ENCODE measurements at regions not wholly inside any gene's neighbourhood (a gene's known extent, or its start where the extent isn't known, plus 50 kb on each side); places are given as distances from the start of the nearest gene placed in this dataset.

DNA sequence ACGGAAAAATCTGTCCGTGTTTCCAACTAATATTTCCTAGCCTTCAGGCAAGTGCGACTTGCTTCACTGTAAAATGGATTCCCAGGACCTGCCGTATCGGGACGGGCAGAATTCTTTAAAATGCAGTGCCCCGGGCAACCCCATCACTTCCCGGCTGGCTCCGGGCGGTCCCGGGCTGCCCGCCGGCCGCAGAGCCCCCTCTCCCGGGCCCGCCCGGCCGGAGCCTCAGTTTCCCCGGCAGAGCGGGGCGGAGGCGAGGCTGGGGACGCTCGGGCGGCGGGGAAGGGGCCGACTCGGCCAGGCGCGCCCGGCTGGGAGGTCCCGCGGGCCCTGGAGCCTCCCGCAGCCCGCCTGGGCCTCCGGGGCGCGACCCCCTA, 84.2 kb upstream of the WNT7B start:
- Histone ChIP-seq H3K4me3 (ENCODE audit: low read length) (no peak overlapping the region), H3K9me3 (replicated peaks; ENCODE audit: control insufficient read depth, low read depth, low read length) (no peaks in the 10 kb centered on the region), H3K36me3 (ENCODE audit: control insufficient read depth, insufficient read depth, low read length) (peaks cover 11% of the 10 kb centered on the region), H3K27ac (ENCODE audit: low read length) (no peak overlapping the region), H3K27me3 (ENCODE audit: control insufficient read depth, insufficient read depth, low read length) (peaks cover 9% of the 10 kb centered on the region), H3K4me1 (ENCODE audit: control insufficient read depth, insufficient read depth, low read length) (peaks cover 16% of the 10 kb centered on the region)
- WGBS (ENCODE audit: insufficient coverage) = 57% methylated on average over 27 of the region's 38 CpGs
- DNase-seq = no peak

DNA sequence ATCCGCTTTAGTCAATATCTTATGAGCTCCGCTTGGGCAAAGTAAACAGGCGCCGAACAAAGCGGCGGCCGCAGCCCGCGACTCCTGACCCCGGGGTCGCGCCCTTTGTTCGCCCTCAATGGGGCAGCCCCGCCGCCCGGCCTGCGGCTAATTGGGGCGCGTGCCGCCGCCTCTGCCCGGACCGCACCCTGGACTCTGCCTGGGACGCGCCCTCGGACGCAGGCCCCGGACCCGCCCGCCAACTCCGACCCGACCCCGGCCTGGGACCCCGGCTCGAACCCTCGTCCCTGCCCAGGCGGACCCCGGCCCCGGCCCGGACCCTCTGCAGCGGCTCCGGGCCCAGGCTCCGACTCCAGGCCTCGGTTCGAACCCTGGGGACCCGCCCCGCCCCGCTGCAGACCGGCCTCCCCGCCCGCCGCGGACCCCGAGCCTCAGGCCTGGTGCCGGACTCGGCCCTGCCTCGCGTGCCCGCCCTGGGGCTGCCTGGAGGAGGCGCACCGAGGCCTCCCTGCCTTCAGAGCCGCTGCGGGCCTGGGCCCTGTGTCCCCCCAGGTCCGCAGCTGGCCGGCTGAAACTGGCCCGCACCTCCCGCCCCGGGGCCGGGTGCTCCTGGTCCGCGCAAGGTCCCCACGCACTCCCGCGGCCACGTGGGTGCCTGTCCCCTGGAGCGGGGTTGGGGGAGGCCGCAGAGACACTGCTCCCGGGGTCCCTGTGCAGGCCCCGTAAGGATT, 84.7 kb upstream of the WNT7B start:
- no peak overlapping the region for H3K4me3 ChIP-seq (ENCODE audit: low read length)
- peaks cover 11% of the 10 kb centered on the region for H3K36me3 ChIP-seq (ENCODE audit: control insufficient read depth, insufficient read depth, low read length)
- H3K9me3 ChIP-seq (replicated peaks; ENCODE audit: control insufficient read depth, low read depth, low read length) = no peaks in the 10 kb centered on the region
- peaks cover 9% of the 10 kb centered on the region for H3K27me3 ChIP-seq (ENCODE audit: control insufficient read depth, insufficient read depth, low read length)
- DNase-seq = no peak
- H3K27ac ChIP-seq (ENCODE audit: low read length) = no peak overlapping the region
- WGBS (ENCODE audit: insufficient coverage) = 63% methylated on average over 79 of the region's 79 CpGs
- peaks cover 14% of the 10 kb centered on the region for H3K4me1 ChIP-seq (ENCODE audit: control insufficient read depth, insufficient read depth, low read length)

DNA sequence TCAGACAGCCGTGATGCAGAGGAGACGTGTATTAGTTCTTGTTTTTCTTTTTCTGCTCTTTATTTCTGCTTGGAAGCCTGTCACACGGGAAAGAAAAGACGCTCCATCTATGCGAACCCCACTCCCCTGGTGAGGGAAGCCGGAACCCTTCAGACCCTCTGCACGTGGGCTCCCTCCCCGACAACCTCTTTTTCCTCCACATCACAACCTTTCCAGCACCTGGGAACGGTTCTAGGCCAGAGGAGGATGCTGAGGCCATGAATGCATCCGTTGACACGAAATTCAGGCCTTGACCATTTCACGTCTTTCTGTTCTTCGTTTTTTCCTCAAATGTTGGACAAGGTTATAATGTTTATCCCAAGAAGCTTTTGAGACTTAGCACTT, 85.3 kb upstream of the WNT7B start:
- peaks cover 19% of the 10 kb centered on the region for H3K4me1 ChIP-seq (ENCODE audit: control insufficient read depth, insufficient read depth, low read length)
- no peaks in the 10 kb centered on the region for H3K9me3 ChIP-seq (replicated peaks; ENCODE audit: control insufficient read depth, low read depth, low read length)
- H3K36me3 ChIP-seq (ENCODE audit: control insufficient read depth, insufficient read depth, low read length) = peaks cover 11% of the 10 kb centered on the region
- no peak overlapping the region for H3K4me3 ChIP-seq (ENCODE audit: low read length)
- H3K27ac ChIP-seq (ENCODE audit: low read length) = no peak overlapping the region
- peaks cover 9% of the 10 kb centered on the region for H3K27me3 ChIP-seq (ENCODE audit: control insufficient read depth, insufficient read depth, low read length)
- 92% methylated on average over 12 of the region's 13 CpGs for WGBS (ENCODE audit: insufficient coverage)
- DNase-seq = no peak

DNA sequence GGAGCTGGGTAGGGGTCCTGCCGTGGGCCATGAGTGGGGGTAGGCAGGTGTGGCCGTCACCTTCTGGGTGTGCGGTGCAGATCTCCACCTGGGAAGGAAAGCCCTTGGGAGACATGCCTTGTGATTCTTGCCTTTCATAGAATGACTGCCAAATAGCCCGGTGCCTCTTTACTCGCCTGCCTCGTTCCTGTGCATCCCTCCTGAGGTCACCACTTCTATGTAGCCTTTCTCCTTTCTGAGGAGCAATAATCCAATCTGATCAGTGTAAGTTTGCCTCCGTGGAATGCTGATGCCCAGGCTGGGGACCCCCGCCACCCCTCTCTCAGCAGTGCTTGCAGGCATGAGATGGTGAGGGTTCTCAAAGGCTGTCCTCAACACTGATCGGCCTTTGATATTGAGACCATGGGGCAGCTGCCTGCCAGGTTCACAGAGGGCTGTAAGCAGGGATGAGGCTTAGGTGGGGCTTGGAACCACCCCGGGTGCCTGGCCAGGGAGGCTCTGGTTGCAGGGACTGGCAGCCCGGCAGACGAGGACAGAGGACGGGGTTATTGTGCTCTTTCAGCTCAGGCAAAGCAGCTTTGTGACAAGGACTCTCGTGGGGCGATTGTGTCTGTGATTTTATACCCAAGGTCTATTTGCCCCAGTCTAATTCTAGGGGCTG, 86.1 kb upstream of the WNT7B start:
- Histone ChIP-seq H3K36me3 (ENCODE audit: control insufficient read depth, insufficient read depth, low read length) (peaks cover 11% of the 10 kb centered on the region), H3K27ac (ENCODE audit: low read length) (no peak overlapping the region), H3K9me3 (replicated peaks; ENCODE audit: control insufficient read depth, low read depth, low read length) (no peaks in the 10 kb centered on the region), H3K4me3 (ENCODE audit: low read length) (no peak overlapping the region), H3K4me1 (ENCODE audit: control insufficient read depth, insufficient read depth, low read length) (peaks cover 18% of the 10 kb centered on the region), H3K27me3 (ENCODE audit: control insufficient read depth, insufficient read depth, low read length) (peaks cover 9% of the 10 kb centered on the region)
- WGBS (ENCODE audit: insufficient coverage) = 89% methylated on average over 12 of the region's 15 CpGs
- no peak for DNase-seq

DNA sequence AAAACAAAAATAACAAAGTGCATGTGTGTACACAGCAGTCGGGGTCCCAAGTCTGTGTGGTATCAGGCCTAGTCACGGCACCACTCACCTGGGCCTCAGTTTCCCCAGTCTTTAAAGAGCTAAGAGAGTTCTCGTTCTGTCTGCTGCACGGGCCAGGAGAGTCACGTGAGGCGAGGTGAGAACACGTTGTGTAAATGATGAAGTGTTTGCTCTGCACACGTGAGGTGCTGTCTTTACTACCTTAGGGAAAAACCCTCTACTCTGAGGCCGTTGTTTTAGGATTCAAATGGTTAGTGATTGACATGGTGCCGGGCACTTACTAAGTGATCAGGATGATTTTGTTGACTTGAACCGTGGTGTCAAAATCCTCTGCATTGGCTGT, 86.5 kb upstream of the PPARA start:
- H3K27me3 ChIP-seq (ENCODE audit: control insufficient read depth, insufficient read depth, low read length) = peaks cover 9% of the 10 kb centered on the region
- no peak overlapping the region for H3K27ac ChIP-seq (ENCODE audit: low read length)
- no peaks in the 10 kb centered on the region for H3K9me3 ChIP-seq (replicated peaks; ENCODE audit: control insufficient read depth, low read depth, low read length)
- DNase-seq = no peak
- H3K36me3 ChIP-seq (ENCODE audit: control insufficient read depth, insufficient read depth, low read length) = peaks cover 9% of the 10 kb centered on the region
- H3K4me1 ChIP-seq (ENCODE audit: control insufficient read depth, insufficient read depth, low read length) = peaks cover 14% of the 10 kb centered on the region
- WGBS (ENCODE audit: insufficient coverage) = 92% methylated on average over 9 of the region's 11 CpGs
- H3K4me3 ChIP-seq (ENCODE audit: low read length) = no peak overlapping the region

DNA sequence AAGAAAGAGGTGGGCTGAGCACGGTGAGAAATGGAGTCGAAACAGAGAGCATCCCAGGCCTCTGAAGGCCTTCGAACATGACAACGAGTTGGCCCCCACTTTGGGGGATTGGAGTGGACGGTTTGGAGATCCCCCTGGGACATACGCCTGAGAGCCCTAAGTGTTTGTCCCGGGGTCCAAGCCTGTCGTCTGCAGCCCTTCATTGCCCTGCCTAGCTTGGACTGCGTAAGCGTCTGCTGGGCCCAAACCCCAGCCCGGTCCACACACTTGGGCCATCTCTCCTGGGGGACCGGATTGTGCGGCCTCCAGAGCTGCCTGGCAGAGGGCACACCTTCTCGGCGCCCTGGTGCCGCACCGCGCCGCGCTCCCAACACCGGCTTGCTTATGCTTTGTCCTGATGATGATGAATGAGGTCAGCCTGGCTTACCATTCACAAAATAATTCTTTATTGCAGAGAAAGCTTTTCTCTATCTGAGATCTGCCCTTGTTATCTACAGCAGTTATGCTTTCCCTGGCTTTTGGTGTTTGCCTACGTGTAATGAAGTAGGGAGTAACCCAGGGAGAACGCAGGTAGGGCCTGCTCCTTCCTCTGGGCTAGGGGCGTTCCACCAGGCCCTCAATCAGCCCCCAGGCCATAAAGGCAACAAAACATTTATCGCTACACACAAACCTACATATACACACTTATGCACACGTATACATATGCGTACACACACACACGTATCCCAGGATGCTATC, 85.9 kb upstream of the PPARA start:
- Histone ChIP-seq H3K27me3 (ENCODE audit: control insufficient read depth, insufficient read depth, low read length) (peaks cover 9% of the 10 kb centered on the region), H3K4me1 (ENCODE audit: control insufficient read depth, insufficient read depth, low read length) (peaks cover 18% of the 10 kb centered on the region), H3K4me3 (ENCODE audit: low read length) (no peak overlapping the region), H3K36me3 (ENCODE audit: control insufficient read depth, insufficient read depth, low read length) (peaks cover 8% of the 10 kb centered on the region), H3K9me3 (replicated peaks; ENCODE audit: control insufficient read depth, low read depth, low read length) (no peaks in the 10 kb centered on the region), H3K27ac (ENCODE audit: low read length) (no peak overlapping the region)
- DNase-seq = no peak
- 80% methylated on average over 13 of the region's 28 CpGs for WGBS (ENCODE audit: insufficient coverage)

DNA sequence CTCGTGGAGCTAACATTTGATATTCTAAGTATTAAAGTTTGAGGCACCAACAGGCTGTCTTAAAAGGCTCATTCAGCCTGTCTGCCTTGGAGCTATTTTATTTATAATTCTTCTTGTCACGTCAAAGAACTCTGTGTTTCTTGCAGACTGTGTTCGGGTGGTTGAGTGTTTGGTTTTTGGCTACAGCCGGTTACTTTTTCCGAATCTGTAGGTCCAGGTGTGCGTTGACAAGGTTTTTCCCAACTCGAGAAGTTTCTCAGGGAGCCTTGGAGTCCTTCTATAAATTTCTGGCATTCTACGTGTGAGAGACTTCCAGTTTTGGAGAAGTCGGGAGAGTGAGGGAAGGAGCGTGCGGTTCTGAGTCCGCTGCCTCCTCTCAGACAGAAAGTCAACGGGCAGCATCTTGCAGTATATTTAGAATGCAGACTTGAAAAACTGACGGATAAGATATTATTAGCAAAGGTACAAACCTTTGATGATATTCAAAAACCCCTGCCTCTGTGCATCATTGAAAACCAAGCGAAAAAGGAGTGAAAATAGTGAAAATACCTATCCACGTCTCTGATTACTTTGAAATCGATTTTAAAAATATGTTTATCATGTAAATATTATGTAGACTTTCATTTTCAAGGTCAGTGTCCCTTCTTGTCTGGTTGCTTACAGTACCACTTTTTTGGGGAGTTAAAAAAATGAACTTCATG, 85.2 kb upstream of the PPARA start:
- Histone ChIP-seq H3K4me1 (ENCODE audit: control insufficient read depth, insufficient read depth, low read length) (peaks cover 25% of the 10 kb centered on the region), H3K27ac (ENCODE audit: low read length) (no peak overlapping the region), H3K27me3 (ENCODE audit: control insufficient read depth, insufficient read depth, low read length) (peaks cover 9% of the 10 kb centered on the region), H3K9me3 (replicated peaks; ENCODE audit: control insufficient read depth, low read depth, low read length) (no peaks in the 10 kb centered on the region), H3K4me3 (ENCODE audit: low read length) (no peak overlapping the region), H3K36me3 (ENCODE audit: control insufficient read depth, insufficient read depth, low read length) (peaks cover 8% of the 10 kb centered on the region)
- WGBS (ENCODE audit: insufficient coverage) = 80% methylated on average over 6 of the region's 17 CpGs
- DNase-seq = no peak

DNA sequence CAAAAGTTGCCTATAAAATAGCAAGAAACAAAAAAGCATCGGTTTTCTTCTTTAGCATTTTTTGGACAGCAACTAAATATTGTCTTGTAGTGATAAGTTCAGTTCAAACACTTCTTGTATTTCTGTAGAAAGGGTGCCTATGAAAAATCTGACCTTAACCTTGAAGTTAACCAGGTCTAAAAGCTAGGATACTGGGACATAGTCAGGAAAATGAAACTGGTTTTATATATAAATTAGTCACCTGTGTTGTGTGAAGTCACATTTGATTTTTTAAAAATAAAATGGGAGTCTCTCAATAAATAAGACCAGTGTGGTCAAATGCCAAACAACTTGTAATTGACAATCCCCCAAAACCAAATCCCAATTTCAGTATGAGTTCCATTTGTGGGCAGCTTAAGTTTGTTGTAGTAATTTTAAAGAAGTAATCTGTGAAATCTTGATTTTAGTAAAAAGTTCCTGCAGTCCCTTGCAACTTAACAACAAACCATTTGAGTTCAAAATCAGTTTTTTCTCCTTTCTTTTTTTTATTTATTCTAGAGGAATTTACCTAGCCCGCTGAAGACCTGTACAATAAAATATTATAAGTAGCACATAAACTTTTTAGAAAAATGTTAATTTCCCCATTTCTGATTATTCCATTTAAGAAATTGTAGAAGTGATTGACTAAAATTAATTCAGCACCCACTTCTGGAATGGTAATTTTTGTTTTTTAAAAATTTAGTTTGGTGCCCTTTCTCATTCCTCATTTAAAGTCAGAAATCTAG, 84.5 kb upstream of the PPARA start:
- H3K27ac ChIP-seq (ENCODE audit: low read length) = no peak overlapping the region
- no peak overlapping the region for H3K4me3 ChIP-seq (ENCODE audit: low read length)
- DNase-seq = no peak
- peaks cover 8% of the 10 kb centered on the region for H3K27me3 ChIP-seq (ENCODE audit: control insufficient read depth, insufficient read depth, low read length)
- peaks cover 8% of the 10 kb centered on the region for H3K36me3 ChIP-seq (ENCODE audit: control insufficient read depth, insufficient read depth, low read length)
- no CpG with 5 or more reads among the region's 2 CpGs for WGBS (ENCODE audit: insufficient coverage)
- H3K4me1 ChIP-seq (ENCODE audit: control insufficient read depth, insufficient read depth, low read length) = peaks cover 25% of the 10 kb centered on the region
- no peaks in the 10 kb centered on the region for H3K9me3 ChIP-seq (replicated peaks; ENCODE audit: control insufficient read depth, low read depth, low read length)

DNA sequence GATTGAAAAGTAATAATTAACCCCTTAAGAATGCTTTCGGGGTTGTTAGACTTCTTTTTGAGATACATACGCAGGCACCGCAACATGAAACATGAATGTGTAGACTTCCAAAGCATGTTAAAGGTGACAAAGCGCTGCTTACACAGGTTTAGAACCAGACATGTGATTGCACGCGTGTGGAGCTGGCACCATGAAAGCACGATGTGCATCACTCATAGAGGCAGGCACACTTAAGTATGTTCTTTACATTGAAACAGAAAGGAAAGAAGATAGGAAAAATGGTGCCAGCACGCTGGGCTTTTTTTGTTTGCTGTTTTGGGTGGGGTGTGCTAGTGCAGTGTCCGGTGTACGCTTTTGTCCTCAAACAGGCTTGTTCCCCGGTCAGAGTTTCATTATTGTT, 83.6 kb upstream of the PPARA start:
- 97% methylated on average over 10 of the region's 11 CpGs for WGBS (ENCODE audit: insufficient coverage)
- peaks cover 25% of the 10 kb centered on the region for H3K4me1 ChIP-seq (ENCODE audit: control insufficient read depth, insufficient read depth, low read length)
- peaks cover 6% of the 10 kb centered on the region for H3K27me3 ChIP-seq (ENCODE audit: control insufficient read depth, insufficient read depth, low read length)
- H3K36me3 ChIP-seq (ENCODE audit: control insufficient read depth, insufficient read depth, low read length) = peaks cover 8% of the 10 kb centered on the region
- H3K27ac ChIP-seq (ENCODE audit: low read length) = peak overlapping the region; percentile 93
- H3K4me3 ChIP-seq (ENCODE audit: low read length) = no peak overlapping the region
- no peaks in the 10 kb centered on the region for H3K9me3 ChIP-seq (replicated peaks; ENCODE audit: control insufficient read depth, low read depth, low read length)
- no peak for DNase-seq

All from muscle of leg (tissue), 3 donors.